HepG2 (cell line): ENCODE measurements at regions not wholly inside any gene's neighbourhood (a gene's known extent, or its start where the extent isn't known, plus 50 kb on each side); places are given as distances from the start of the nearest gene placed in this dataset.

ENCODE experiments used
- GATAD2A ChIP-seq: IDR thresholded peaks from 2 replicates; pipeline ENCODE4 v1.6.1; 2016
- GPN1 ChIP-seq: sonication (generic); formaldehyde crosslinking; IDR thresholded peaks from 2 replicates; pipeline ENCODE4 v1.5.1; 2020; ENCODE audit warnings: missing genetic modification reagents, borderline replicate concordance
- NFE2L2 ChIP-seq: fragments of 150-350 bp; IDR thresholded peaks from 2 replicates; pipeline ENCODE4 v1.6.1; 2014; ENCODE audit warnings: low read length
- RXRB ChIP-seq: IDR thresholded peaks from 2 replicates; pipeline ENCODE4 v1.6.1; 2016; ENCODE audit warnings: borderline replicate concordance, missing genetic modification reagents, missing compliant biosample characterization
- SIN3A ChIP-seq: IDR thresholded peaks from 2 replicates; pipeline ENCODE4 v1.6.1; 2011; ENCODE audit warnings: low read depth, mild to moderate bottlenecking, control low read depth, low read length, borderline replicate concordance
- TEAD3 ChIP-seq: optimal IDR thresholded peaks from 2 replicates; pipeline ENCODE3; 2016; ENCODE audit warnings: borderline replicate concordance
- ZNF350 ChIP-seq: sonication (generic); formaldehyde crosslinking; IDR thresholded peaks from 2 replicates; pipeline ENCODE4 v1.4.0; 2020; ENCODE audit warnings: mild to moderate bottlenecking, low read depth, missing genetic modification reagents, borderline replicate concordance
- TF ChIP-seq, protein P1 (sequence below): sonication (generic); formaldehyde crosslinking; IDR thresholded peaks from 2 replicates; pipeline ENCODE4 v1.4.0; 2020; ENCODE audit warnings: mild to moderate bottlenecking, missing genetic modification reagents
- TF ChIP-seq, protein P2 (sequence below): sonication (generic); formaldehyde crosslinking; IDR thresholded peaks from 2 replicates; pipeline ENCODE4 v1.5.0; 2020; ENCODE audit warnings: missing genetic modification reagents
- TF ChIP-seq, protein P3 (sequence below), 2 experiments: sonication (generic) in 1 of 2; formaldehyde crosslinking in 1 of 2; IDR thresholded peaks; 2 replicates each; pipeline versions ENCODE4 v1.4.0 to v1.6.1; 2018 to 2020; ENCODE audit warnings: missing genetic modification reagents in 2 of 2, borderline replicate concordance in 1 of 2, low read depth in 1 of 2, mild to moderate bottlenecking in 1 of 2, missing biosample characterization in 1 of 2
- TF ChIP-seq, protein P4 (sequence below): sonication (generic); formaldehyde crosslinking; IDR thresholded peaks from 2 replicates; pipeline ENCODE4 v1.4.0; 2020; ENCODE audit warnings: missing genetic modification reagents
- TF ChIP-seq, protein P5 (sequence below): sonication (generic); formaldehyde crosslinking; IDR thresholded peaks from 2 replicates; pipeline ENCODE4 v1.4.0; 2020; ENCODE audit warnings: low read depth, missing genetic modification reagents

DNA sequence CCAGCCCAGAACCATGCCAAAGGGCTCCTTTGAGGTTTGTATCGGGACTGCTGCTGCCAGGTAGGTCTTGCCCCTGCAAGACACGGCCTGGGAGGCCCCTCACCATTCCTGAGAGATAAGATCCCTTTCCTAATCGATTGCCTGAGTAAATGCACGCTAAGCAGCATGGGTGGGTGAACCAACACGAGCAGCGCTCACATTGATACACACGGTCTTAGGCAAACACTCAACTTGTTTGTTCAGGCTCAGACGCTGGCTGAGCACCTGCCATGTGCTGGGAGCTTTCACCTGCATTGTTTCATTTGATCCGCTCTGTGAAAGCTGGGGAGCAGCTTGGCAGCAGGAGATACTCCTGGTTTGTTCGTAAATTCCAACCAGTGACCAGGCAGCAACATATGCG, 76.9 kb upstream of the NEURL1B start (continued):
- TF ChIP-seq, protein P1, sequence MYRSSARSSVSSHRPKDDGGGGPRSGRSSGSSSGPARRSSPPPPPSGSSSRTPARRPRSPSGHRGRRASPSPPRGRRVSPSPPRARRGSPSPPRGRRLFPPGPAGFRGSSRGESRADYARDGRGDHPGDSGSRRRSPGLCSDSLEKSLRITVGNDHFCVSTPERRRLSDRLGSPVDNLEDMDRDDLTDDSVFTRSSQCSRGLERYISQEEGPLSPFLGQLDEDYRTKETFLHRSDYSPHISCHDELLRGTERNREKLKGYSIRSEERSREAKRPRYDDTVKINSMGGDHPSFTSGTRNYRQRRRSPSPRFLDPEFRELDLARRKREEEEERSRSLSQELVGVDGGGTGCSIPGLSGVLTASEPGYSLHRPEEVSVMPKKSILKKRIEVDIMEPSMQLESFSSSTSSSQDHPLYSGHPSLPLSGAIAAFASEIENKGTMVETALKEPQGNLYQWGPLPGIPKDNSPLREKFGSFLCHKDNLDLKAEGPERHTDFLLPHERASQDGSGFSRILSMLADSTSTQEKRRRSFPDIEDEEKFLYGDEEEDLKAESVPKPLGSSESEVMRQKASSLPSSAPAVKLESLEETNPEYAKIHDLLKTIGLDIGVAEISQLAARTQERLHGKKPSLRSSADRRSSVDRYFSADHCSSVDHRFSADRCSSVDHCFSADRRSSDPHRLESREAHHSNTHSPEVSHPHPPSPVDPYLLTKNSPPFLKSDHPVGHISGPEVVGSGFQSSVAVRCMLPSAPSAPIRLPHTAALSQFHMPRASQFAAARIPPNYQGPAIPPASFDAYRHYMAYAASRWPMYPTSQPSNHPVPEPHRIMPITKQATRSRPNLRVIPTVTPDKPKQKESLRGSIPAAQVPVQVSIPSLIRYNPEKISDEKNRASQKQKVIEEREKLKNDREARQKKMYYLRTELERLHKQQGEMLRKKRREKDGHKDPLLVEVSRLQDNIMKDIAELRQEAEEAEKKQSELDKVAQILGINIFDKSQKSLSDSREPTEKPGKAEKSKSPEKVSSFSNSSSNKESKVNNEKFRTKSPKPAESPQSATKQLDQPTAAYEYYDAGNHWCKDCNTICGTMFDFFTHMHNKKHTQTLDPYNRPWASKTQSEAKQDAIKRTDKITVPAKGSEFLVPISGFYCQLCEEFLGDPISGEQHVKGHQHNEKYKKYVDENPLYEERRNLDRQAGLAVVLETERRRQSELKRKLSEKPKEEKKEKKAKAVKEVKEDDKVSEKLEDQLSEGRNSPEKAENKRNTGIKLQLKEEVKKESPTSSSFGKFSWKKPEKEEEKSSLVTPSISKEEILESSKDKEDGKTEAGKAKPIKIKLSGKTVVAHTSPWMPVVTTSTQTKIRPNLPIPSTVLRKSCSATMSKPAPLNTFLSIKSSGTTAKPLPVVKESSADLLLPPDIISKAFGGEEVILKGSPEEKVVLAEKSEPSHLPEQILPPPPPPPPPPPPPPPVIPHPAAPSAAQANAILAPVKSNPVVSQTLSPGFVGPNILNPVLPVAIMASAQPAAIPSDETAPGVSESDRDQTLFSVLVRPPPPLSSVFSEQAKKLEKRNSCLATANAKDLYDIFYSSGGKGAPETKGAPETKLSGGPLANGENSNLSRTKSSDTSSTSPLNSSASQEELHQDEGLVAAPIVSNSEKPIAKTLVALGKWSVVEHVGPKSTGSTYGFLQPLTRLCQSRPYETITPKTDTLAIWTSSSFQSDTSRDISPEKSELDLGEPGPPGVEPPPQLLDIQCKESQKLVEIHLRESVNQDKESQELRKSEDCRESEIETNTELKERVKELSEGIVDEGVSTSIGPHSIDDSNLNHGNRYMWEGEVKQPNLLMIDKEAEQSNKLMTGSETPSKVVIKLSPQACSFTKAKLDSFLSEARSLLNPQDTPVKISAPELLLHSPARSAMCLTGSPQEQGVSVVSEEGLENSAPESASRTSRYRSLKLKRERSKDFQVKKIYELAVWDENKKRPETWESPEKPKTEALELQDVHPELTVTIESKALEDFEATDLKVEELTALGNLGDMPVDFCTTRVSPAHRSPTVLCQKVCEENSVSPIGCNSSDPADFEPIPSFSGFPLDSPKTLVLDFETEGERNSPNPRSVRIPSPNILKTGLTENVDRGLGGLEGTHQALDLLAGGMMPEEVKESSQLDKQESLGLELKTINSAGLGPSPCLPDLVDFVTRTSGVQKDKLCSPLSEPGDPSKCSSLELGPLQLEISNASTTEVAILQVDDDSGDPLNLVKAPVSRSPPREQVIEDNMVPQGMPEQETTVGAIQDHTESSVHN, result peak; percentile 78; the same call in 1 of the 2 replicates
- TF ChIP-seq NFE2L2, result no peak
- TF ChIP-seq, protein P2, sequence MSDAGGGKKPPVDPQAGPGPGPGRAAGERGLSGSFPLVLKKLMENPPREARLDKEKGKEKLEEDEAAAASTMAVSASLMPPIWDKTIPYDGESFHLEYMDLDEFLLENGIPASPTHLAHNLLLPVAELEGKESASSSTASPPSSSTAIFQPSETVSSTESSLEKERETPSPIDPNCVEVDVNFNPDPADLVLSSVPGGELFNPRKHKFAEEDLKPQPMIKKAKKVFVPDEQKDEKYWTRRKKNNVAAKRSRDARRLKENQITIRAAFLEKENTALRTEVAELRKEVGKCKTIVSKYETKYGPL (CRISPR knock-in tag), result no peak
- TF ChIP-seq, protein P3, sequence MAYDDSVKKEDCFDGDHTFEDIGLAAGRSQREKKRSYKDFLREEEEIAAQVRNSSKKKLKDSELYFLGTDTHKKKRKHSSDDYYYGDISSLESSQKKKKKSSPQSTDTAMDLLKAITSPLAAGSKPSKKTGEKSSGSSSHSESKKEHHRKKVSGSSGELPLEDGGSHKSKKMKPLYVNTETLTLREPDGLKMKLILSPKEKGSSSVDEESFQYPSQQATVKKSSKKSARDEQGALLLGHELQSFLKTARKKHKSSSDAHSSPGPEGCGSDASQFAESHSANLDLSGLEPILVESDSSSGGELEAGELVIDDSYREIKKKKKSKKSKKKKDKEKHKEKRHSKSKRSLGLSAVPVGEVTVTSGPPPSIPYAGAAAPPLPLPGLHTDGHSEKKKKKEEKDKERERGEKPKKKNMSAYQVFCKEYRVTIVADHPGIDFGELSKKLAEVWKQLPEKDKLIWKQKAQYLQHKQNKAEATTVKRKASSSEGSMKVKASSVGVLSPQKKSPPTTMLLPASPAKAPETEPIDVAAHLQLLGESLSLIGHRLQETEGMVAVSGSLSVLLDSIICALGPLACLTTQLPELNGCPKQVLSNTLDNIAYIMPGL (CRISPR knock-in tag; IDR thresholded peaks at IDR 0.05; ENCODE audit: borderline replicate concordance in 1 of 2, low read depth in 1 of 2), result no peak
- TF ChIP-seq GPN1 (CRISPR knock-in tag), result no peak
- peak; percentile 59; the same call in 1 of the 2 replicates for TF ChIP-seq ZNF350 (CRISPR knock-in tag)
- TF ChIP-seq RXRB (CRISPR knock-in tag), result no peak; the same call in 1 of the 2 replicates
- TF ChIP-seq GATAD2A (CRISPR knock-in tag), result peak; percentile 89
- peak; percentile 66 for TF ChIP-seq TEAD3 (CRISPR knock-in tag)
- no peak for TF ChIP-seq SIN3A
- TF ChIP-seq, protein P4, sequence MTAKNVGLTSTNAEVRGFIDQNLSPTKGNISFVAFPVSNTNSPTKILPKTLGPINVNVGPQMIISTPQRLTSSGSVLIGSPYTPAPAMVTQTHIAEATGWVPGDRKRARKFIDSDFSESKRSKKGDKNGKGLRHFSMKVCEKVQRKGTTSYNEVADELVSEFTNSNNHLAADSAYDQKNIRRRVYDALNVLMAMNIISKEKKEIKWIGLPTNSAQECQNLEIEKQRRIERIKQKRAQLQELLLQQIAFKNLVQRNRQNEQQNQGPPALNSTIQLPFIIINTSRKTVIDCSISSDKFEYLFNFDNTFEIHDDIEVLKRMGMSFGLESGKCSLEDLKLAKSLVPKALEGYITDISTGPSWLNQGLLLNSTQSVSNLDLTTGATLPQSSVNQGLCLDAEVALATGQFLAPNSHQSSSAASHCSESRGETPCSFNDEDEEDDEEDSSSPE (CRISPR knock-in tag), result peak; percentile 49; the same call in 1 of the 2 replicates
- TF ChIP-seq, protein P5, sequence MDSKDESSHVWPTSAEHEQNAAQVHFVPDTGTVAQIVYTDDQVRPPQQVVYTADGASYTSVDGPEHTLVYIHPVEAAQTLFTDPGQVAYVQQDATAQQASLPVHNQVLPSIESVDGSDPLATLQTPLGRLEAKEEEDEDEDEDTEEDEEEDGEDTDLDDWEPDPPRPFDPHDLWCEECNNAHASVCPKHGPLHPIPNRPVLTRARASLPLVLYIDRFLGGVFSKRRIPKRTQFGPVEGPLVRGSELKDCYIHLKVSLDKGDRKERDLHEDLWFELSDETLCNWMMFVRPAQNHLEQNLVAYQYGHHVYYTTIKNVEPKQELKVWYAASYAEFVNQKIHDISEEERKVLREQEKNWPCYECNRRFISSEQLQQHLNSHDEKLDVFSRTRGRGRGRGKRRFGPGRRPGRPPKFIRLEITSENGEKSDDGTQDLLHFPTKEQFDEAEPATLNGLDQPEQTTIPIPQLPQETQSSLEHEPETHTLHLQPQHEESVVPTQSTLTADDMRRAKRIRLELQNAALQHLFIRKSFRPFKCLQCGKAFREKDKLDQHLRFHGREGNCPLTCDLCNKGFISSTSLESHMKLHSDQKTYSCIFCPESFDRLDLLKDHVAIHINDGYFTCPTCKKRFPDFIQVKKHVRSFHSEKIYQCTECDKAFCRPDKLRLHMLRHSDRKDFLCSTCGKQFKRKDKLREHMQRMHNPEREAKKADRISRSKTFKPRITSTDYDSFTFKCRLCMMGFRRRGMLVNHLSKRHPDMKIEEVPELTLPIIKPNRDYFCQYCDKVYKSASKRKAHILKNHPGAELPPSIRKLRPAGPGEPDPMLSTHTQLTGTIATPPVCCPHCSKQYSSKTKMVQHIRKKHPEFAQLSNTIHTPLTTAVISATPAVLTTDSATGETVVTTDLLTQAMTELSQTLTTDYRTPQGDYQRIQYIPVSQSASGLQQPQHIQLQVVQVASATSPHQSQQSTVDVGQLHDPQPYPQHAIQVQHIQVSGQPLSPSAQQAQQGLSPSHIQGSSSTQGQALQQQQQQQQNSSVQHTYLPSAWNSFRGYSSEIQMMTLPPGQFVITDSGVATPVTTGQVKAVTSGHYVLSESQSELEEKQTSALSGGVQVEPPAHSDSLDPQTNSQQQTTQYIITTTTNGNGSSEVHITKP (CRISPR knock-in tag), result peak; percentile 15; the same call in 1 of the 2 replicates
